Dermis microvascular lymphatic vessel endothelial cell (primary cell): ENCODE measurements at regions not wholly inside any gene's neighbourhood (a gene's known extent, or its start where the extent isn't known, plus 50 kb on each side); places are given as distances from the start of the nearest gene placed in this dataset.

ENCODE experiments used
- DNase-seq, 2 donors: peaks; one replicate each; pipeline versions ENCODE4 v3.0.0 to v3.0.0-alpha.2; 2010; ENCODE audit warnings: low read depth in 2 of 2

DNA sequence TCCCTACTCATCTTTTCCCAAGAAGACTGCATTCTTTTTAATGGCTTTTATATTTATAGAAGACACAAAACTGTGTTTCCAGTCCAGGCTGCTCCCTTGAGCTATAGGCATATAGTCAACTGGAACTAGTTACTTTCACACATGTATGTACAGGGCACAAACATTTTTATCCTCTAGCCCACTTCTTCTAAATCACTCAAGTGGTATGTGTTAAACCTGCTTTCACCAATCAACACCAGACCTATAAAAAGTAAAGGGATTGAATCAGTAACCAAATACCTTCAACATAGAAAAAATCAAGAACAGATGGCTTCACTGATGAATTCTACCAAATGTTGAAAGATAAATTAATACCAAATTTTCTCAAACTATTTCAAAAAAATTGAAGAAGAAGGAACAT, 584.2 kb upstream of the SLITRK1 start:
- DNase-seq = no peak

DNA sequence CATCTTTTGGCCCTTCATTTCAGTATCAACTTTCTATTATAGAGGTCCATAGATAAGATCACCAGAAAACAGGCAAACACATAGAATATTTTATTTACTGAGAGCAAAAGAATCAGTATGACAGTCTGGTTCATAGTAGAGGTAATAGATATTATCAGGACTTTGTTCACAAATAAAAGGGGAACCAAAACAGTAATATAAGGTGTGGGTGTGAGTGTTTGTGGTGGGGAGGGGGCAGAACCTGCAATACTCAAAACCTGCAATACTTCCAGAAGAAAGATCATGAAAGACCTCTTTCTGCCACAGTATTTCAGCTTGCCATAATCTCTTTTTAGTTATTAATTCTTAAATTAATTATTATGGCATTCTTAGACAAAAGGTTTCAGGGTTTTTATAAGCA, 578.7 kb upstream of the SLITRK1 start:
- DNase-seq = no peak

DNA sequence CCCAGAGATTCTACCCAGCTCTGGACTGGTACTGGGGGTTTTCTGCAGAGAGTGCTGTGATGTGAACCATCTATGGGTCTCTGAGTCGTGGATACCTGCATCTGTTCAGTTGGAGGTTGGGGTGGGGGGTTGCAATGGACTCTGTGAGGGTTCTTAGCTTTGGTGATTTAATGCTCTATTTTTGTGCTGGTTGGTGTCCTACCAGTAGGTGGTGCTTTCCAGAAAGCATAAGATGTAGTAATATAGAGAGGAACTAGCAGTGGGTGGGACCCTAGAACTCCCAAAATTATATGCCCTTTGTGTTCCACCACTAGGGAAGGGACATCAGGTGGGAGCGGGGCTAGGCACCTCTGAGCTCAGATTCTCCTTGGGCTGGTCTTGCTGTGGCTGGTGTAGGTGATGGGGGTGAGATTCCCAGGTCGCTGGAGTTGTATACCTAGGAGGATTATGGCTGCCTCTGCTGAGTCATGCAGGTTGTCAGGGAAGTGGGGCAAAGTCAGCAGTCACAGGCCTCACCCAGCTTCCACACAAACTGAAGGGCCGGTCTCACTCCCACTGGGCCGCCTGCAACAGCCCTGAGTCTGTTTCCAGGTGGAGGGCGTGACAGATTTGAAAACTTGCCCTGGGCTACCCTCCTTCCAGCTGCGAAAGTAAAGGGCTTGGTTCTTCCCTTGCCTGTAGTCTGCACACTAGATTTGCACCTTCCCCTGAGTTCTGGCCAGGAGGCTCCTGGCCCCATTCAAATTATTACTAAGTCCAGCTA, 573.0 kb upstream of the SLITRK1 start:
- DNase-seq = no peak

DNA sequence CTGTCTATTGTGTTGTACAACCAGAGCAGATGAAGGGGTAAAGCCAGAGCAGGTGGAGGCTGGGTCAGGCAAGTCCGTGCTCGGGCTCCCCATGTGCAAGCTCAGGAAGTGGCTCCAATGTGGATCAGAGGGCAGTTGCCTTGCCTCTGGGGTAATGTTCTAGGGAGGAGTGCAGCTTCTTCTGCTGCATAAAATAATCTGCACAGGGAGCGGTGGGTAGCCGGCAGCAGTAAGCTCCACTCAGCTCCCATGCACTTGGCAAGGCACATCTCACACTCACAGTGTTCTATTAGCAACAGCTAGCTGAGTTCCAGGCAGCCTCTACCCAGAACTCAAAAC, 565.3 kb upstream of the SLITRK1 start:
- no peak for DNase-seq

DNA sequence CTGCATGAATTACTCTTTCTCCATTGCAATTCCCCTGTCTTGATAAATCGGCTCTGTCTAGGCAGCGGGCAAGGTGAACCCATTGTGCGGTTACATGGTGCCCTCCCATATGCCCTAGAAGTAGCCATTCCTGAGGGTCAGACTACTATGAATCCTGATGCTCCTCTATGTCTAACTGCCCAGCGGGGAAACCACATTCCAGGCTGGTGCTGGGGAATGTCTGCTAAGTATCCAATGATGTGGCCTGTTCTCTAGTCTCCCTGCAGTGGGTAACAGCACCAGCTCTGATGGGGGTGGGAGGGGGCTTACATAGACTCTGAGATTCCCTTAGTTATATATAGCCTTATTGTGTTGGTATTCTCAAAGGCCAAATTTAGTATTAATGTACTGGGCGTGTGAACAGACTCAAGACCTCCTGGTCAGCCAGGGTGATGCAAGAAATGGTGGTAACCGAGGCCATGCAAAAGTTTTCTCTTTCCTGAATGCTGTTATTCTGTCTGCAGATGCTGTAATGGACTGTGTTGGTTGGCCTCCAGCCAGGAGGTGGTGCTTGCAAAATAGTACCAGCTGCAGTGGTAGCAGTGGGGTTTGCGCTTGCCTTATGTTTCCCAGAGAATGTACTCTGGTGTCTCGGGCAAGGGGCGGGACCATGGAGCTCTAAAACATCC, 564.8 kb upstream of the SLITRK1 start:
- no peak for DNase-seq

DNA sequence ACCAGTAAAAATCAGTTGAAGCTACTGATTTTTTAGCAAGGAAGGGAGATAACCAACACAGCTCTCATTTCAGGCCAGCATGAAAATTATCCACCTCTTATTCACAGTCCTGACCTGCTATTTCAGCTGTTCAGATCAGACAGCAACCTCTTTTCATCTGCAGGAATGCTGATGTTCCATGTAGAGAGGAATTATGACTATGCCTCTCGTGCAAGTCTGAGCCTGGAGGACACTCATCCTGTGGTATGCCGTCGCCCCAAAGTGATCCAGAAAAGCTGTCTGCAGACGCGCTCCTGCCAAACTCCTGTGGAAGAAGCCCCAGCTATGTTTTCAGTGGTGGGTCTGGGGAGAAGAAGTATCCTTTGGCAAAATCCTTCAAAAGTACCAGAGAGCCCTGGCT, 563.5 kb upstream of the SLITRK1 start:
- DNase-seq = no peak

DNA sequence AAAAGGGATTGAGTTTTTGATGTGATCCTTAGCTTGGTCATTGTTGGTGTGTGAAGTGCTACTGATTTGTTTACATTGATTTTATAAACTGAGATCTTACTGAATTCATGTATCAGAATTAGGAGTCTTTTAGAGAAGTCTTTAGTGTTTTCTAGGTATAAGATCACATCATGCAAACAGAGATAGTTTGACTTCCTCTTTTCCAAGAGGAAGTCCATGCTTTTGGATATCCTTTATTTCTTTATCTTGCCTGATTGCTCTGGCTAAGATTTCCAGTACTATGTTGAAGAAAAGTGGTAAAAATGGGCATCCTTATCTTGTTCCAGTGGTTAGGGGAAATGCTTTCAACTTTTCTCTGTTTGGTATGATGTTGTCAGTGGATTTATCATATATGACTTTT, 561.2 kb upstream of the SLITRK1 start:
- no peak for DNase-seq

DNA sequence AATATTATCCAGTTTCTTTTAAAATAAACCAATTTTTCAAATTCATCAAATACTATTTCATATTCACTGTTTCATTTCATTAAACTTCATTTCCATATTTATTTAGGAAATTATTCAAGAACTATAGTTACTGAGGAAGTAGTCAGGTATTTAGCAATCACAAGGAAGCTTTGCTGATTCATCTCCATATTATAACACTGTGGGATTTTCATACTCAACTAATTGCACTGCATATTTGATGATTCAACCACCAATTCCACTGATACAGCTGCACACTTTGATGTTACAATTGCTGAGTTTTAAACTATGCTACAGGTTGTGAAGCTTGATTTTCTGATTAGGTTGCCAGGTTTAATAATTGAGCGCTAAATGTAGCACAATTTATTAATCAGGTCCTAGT, 556.8 kb upstream of the SLITRK1 start:
- no peak for DNase-seq

DNA sequence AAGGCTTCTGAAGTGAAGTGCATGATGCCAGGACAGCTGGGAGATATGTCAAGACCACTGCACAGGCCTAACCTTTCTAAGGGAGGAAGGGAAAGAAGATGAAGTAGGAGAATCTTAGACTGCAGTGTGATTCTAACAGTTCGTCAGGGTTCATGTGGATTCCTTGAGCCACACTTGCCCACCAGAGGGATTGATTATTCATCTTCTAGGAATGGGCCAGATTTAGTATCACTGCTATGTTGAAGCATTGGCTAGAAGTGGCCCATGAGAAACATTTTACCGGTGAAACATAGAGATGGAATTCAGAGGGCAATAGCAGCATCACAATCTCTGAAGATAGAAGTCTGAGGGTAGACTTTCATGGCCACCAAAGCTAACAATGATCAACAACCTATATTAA, 550.8 kb upstream of the SLITRK1 start:
- no peak for DNase-seq

DNA sequence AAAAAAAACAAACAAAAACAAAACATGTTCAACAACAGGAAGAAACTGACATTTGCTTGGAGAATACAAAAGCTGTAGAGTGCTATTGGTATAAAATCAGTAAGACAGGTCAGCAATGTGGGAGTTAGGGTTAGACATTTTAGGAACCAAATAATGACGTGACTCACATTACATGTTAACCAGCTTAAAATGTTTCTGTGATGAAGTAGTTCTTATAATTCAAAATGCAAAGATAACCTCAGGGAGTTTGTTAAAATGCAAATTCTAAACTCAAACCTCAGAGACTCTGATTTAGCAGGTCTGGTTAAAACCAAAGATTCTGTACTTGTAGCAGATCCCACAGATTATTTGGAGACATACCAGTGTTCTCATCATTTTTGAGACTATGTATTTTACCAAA, 549.4 kb upstream of the SLITRK1 start:
- no peak for DNase-seq

DNA sequence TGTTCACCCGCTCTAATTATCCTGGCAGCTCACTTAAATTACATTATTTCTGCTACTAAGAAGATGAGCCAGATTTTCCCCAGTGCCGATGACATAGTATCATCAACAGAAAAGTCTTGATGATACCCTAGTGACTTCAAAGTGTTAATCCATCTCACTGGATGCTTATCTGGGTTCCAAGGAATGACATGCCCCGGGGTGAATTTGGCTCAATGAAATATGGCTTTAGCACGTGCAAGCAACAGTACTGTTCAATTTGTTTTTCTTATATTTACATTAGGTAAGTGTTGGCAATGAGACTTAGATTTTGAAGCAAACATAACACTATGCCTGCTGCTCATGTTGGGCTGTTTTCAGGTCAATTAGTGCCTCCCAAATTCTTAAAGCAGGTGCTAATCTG, 548.2 kb upstream of the SLITRK1 start:
- no peak for DNase-seq

DNA sequence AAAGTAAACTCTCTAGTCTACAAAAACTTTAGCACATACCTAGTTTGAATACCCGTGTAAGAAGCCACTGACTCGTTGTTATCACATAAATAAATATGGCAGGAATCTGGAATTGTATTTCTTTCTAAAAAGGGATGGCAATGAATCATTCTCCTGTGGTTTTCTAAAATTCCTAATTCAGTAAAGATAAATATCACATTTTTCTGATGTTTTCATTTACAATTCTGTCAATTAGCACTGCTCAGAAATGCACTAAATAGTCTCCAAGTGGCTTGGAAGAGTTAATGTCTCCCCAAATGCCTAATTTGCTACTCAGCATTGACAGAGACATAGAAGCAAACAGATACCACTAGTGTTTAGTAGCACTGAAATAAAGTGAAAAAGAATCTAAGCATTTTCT, 547.7 kb upstream of the SLITRK1 start:
- no peak for DNase-seq

DNA sequence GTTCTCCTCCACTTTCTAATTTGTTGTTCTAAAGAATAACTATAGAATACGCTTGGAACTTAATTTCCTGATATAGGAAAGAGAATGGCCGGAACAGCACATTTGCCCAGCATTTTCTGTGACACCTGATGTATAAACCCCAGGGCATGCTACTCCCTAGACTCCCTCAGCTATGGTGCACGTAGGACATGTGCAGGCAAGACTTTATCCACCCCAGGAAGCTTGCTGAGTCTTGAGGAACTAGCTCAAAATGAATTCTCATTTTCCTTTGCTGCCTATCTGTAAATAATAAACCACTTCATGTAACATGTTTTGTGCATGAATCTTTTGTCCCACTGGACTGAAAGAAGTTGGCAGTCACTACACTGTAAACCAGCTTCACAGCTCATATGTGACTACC, 535.8 kb upstream of the SLITRK1 start:
- no peak for DNase-seq

DNA sequence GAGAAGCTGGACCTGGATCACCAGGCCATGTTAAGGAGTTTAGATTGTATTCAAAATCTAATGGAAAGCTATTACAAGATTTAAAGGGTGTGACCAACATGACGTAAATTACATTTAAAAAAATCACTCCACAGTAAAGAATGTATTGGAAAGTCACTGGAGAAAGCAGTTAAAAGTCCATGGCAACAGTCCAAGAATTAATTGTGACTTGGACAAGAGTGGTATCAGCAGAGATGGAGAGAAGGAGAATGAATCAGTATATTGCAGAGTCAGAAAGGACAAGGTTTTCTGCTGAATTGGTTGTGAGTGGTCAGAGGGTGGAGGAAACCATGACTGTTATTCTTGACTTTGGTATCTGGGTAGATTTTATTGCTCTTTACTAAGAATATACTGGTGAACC, 535.1 kb upstream of the SLITRK1 start:
- no peak for DNase-seq

DNA sequence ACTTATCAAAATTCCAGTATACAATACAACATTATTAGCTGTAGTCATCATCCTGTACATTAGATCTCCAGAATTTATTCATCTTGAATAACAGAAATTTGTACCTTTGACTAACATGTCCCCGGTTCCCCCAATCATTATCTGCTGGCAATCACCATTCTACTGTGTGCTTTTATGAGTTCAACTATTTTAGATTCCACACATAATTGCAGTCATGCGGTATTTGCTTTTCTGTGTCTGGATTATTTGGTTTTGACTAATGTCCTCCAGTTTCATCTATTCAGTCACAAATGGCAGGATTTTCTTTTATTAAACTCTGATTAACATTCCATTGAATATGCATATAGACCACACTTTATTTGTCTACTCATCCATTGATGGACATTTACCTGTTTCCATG, 530.7 kb upstream of the SLITRK1 start:
- no peak for DNase-seq

DNA sequence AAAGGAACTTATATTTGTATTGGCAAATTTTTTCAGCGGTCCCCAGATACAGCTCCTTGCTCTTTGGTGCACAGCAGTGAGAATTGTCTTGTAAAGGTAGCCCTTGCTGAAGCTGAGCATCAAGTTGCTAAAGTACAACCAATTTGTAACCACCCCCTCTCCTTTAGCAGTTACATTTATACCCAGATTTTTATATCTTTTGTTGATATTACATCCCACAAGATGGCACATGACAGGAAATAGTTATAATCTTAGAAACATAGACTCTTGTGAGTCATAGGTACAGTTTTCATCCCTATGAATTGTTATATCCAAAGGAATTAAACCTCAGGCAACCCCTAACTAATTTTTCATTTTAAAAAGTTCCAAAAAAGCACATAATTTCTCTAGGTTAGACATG, 523.0 kb upstream of the SLITRK1 start:
- no peak for DNase-seq

DNA sequence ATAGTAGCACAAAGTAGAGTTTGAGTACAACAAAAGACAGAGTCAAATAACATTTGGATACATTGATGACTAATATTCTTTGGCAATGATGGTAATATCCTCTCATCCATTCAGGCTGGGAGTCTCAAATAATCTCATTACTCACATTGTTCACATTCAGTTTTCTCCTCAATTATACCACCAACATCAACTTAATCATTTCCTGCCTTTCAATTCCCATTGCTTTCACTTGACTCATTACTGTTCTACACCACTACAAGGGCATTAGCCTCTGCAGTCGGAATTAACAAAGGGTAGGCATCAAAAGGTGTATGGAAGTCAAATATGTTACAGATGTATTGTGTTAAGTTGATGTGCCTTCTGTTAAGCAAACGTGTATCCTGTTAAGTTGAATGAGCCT, 518.4 kb upstream of the SLITRK1 start:
- DNase-seq = no peak

DNA sequence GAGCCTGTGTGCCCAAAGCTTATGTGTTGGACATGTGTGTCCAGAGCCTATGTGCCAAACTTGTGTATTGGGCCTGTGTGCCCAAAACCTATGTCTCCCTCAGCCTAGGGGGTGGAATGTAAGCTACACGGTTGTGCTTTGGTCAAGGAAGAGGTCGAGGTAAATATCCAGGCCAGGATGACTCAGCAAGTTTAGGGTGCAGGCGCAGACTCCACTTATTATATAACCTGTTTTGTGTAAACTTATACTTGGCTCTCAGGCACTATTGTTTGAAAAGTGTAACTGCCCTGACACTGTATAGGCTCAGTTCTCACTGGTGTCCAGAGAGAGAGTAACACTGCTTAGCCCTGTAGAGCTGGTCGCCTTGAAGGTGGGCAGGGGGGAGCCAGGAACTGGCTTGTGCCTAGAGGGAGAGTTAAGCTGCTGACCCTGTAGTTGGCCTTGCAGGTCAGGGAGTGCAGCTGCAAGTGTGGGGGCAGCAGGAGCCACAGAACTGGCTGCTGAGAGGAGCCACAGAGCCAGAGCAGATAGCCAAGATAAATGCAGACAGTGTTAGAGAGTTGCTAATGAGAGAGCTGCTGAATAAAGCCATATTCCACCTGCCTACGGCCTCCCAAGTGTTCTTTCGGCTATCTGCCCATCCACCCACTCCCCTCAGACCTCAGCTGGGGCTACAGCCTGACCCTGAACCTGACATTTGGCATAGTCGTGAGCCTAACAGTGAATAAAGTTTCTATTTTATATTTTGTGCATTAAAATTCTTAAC, 517.2 kb upstream of the SLITRK1 start:
- no peak for DNase-seq

DNA sequence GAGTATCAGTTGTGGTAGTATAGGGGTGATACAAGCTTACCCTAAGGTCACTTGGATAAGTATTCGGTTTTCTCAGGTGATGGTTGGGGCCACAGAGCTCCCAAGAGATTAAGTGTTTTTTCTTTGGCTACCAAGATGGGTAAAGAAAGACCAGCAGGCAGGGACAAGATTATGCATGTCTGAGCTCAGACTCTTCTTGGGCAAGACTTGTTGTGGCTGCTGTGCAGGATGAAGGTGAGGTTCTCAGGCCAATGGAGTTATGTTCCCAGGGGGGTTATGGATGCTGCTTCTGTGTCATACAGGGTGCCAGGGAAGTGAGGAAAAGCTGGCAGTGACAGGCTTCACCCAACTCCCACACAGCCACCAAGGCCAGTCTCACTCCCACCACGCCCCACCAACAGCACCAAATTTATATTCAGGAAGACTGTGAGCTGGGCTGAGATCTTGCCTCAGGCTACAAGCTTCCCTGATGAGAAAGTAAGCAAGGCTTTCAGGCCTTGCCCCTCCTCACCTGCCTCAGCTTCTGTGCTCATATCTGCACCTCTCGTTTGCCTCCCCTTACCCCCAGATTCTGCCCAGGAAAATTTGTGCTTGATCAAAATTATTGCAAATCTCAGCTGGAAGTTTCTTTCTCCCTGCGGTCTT, 511.8 kb upstream of the SLITRK1 start:
- DNase-seq = no peak

DNA sequence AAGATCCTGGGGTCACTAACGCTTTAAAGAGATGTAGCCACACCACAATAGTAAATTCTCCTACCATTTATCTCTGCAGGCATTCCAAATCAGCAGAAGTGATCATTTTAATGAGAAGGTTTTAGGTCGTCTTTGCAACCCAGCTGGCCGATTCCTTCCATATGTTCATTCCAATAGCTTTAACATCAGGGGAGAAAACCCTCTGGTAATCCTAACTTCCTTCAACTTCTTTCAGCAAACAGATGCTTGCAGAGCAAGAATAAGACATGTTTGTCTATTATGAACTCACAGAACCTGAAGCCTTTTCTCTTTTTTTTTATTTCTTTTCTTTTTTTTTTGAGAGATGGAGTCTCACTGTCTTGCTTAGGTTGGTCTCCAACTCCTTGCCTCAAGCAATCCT, 498.6 kb upstream of the SLITRK1 start:
- DNase-seq = no peak

DNA sequence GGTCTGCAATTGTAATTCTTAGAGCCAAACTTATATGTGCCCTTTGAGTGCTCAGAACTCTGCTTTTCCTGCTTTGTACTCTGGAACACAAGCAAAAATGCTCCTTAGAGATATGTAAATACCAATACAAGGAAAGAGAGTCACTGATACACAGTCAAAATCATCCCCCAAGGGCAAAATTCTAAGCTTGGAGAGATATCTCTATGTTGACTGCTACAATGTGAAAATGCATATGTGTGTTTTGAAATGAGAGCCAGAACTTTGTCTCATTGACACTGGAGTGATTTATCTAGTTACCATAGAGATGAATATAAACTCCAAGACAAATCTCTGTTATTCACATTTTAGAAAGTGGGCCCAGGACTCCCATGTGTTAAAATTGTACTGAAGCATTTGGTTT, 494.8 kb upstream of the SLITRK1 start:
- DNase-seq = no peak

DNA sequence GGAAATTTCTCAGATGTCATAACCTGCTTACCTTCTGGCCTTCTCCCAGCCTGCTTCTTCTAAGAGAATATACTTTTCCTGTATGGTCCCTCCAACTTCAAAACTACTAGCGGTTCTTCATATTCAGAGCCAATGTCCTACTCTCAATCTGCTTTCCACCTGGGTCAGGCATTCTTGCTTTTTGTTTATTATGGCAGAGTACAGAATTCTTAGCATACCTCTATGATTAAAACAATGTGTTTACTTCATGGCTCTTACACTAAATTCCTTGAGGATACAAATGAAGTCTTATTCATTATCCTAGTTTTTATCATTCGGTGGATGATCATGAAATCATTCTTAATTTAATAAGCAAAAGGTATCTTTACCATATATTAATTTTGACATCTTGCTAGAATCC, 484.2 kb upstream of the SLITRK1 start:
- no peak for DNase-seq
